ENCODE measurements at regions not wholly inside any gene's neighbourhood (a gene's known extent, or its start where the extent isn't known, plus 50 kb on each side); places are given as distances from the start of the nearest gene placed in this dataset.
"Not testable (repeated sequence)": the region's sequence is repeated elsewhere in the genome, so short reads cannot be mapped to it uniquely, and the experiment has no call there.

DNA sequence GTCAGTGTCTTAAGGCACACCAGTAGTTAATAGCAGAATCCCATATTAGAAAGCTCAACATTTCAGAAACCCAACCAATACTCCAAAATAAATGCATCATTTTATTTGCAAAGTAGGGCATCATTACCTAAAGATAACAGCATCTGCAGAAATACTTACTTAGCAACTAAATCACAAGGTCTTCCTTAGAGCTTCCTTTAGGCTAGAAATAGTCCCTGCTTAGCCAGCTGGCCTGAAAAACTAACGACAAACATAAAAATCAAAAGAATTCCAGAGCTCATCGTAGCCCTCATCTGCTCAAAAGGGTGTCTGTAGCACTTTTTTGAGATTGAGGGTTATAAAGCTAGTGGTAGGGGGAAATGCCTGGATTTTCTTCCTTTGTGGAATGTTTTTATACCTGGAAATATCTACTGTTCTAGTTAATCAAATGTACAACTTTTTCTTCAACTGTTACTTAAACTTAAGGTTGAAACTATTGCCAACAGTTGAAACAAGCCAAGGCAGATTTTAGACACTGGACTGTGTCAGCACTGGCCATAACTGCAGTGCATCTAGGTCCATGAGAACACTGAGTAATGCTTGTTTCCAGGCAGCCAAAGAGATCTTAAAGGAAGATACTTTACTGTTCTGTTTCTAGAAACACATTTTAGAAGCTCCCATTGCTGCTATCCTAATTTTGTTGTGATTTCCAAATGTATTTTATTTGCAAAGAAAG lies 129.4 kb upstream of the RASA1 start:
- DNase-seq (ENCODE audit: low read depth), result no peak

GRCh38 chr5:87139795-87140194 lies 127.9 kb upstream of the RASA1 start:
- no peak for DNase-seq (ENCODE audit: low read depth)

DNA sequence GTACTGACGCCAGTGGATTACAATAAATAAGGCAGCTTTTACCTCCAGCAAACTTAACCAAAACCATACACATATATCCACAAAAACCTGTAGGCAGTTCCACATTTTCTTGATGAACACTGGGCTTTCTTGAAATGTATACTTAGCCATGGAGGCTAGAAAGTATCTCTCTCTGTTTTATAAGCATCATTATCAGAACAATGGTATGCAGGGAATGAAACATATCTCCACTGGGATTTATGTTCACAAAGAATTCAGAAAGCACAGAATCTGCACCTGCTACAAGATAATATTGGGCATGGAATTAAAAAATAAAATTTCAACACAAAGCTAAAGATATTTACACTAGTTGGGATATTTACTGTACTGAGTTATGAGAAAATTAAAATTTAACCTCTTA lies 126.1 kb upstream of the RASA1 start:
- no peak for DNase-seq (ENCODE audit: low read depth)

DNA sequence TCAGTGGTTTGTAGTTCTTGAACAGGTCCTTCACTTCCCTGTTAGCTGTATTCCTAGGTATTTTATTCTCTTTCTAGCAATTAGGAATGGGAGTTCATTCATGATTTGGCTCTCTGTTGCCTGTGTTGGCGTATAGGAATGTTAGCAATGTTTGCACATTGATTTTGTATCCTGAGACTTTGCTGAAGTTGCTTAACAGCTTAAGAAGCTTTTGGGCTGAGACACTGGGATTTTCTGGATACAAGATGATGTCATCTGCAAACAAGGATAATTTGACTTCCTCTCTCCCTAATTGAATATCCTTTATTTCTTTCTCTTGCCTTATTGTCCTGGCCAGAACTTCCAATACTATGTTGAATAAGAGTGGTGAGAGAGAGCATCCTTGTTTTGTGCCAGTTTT lies 121.8 kb upstream of the RASA1 start:
- DNase-seq (ENCODE audit: low read depth), result not testable (repeated sequence)

- DNase-seq (ENCODE audit: low read depth), result no peak
Measured at GRCh38 chr5:87147441-87147840, 120.2 kb upstream of the RASA1 start.

DNA sequence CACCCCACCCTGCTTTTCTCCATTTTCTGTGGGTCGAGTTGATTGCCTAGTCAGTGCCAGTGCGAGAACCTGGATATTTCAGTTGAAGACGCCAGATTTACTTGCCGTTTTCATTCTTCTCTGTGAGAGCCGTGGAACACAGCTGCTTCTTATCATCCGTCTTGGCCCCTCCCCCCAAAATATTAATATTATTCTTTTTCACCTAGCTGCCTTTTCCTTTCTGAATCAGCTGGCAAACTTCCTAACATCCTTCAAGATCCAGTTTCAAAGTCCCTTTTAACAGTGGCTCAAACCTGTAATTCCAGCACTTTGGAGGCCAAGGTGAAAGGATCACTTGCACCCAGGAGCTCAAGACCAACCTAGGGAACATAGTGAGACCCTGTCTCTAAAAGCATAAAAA lies 117.1 kb upstream of the RASA1 start:
- DNase-seq (ENCODE audit: low read depth), result no peak

GRCh38 chr5:87151547-87151946 lies 116.1 kb upstream of the RASA1 start:
- no peak for DNase-seq (ENCODE audit: low read depth)

DNA sequence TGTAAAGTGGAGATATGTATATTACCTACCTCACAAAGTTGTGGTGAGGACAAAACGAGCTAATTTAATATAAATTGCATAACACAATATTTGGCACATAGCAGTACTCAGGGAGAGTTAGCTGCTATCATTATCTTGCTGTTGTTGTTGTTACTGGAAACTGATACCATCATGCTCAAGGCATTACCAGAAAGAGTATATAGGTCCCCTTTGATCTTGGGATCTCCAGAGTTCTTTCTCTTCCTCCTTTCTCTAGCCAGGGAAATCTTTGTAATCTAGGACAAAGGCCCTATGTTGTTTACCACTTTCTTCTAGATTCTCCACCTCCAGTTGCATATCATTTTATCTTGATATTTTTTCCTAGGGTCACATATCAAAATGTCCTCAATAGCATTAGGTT lies 114.8 kb upstream of the RASA1 start:
- DNase-seq (ENCODE audit: low read depth), result no peak

- DNase-seq (ENCODE audit: low read depth), result no peak
Measured at GRCh38 chr5:87154191-87154590, 113.5 kb upstream of the RASA1 start.

DNA sequence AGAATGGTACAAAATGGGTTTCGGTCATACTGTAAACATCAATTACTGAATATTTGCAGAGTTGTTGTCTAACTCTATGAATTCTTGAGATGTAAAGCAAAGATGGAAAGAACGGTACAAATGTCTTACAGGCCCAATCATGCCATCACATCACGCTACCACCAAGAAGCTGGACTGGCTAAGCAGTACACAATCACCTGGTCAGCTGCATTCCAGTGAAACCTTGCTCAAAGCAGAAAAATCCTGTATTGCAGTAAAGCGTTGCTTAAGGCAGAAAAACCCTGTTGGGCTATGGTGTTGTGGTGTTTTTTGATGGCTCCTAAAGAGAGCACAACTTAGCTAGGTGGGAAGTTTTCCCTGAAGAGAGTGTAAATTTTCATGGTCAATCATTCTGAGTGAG lies 112.6 kb upstream of the RASA1 start:
- no peak for DNase-seq (ENCODE audit: low read depth)

- no peak for DNase-seq (ENCODE audit: low read depth)
Measured at GRCh38 chr5:87156631-87157030, 111.1 kb upstream of the RASA1 start.

DNA sequence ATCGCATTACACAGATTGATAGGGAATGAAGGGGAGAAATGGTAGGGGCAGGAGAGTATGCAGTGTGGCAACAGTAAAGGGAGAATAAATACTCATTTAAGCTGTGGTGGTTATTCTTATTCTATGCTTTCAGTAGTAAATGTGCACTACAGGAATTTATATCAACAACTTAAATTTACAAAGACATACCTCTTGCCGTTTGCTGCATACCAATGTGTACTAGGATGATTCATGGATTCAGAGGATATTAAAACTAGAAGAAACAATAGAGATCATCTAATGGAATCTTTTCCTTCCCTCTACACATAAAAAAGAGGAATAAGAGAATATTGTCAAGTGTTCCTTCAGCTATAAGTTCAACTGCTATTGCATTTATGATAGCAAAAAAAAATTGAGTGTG lies 103.3 kb upstream of the RASA1 start:
- no peak for DNase-seq (ENCODE audit: low read depth)

- DNase-seq (ENCODE audit: low read depth), result no peak
Measured at GRCh38 chr5:87169300-87169991, 98.2 kb upstream of the RASA1 start.

GRCh38 chr5:87170799-87171198 lies 96.9 kb upstream of the RASA1 start:
- no peak for DNase-seq (ENCODE audit: low read depth)

DNA sequence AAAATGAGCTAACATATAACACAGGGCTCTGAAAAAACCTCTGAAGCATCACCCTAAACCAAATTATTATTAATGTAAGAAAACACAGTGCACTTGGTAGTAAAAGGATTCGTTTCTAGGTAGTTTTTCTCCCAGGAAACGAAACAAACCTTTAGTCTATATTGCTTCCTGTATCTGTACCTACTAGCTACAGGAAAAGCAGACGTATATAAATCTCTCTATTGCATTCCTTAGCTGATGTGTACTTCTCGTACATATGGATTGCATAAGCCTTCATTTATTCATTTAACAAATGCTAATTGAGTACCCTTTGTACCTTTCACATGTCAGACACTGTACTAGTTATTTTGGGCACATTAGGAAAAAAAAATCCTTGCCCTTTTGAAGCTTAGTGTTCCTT lies 85.0 kb upstream of the RASA1 start:
- DNase-seq (ENCODE audit: low read depth), result no peak

DNA sequence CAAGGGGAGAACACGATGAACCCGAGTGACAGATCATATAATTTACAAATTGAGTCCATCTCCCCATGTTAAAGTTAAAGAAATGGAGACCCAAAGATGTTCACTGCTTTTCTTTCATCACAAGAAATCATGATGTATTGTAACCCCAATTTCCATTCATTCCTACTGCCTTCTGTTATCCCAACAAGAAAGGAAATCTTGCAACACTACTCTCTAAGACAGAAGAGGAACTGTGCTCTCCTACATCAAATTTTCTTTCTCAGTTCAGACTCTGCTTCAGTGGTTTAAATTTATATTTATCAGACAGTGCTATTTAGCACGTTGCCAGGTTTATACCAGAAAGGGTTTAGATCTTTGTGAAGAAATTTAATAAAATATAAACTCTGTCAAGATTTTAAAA lies 83.8 kb upstream of the RASA1 start:
- DNase-seq (ENCODE audit: low read depth), result no peak

- no peak for DNase-seq (ENCODE audit: low read depth)
Measured at GRCh38 chr5:87184605-87185004, 83.1 kb upstream of the RASA1 start.

- DNase-seq (ENCODE audit: low read depth), result no peak
Measured at GRCh38 chr5:87185838-87186237, 81.8 kb upstream of the RASA1 start.

- DNase-seq (ENCODE audit: low read depth), result no peak
Measured at GRCh38 chr5:87188391-87188790, 79.3 kb upstream of the RASA1 start.

DNA sequence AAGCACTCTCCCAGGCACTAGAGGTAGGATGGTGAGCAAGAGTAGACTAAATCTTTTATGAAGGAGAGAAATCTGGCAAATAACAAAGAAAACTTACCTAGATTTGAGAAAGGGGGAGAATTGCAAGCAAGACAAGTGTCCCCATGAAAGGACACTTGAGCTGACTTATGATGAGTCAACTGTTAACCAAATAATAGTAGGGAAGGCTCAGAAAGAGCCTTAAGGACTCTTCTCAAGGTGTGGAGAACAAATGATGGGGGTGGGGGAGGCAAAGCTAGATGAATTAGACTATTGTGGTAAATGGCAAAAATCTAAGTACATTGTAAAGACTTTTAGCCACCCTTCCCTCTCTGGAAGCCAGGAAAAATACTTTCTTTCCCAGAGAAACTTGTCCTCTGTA lies 77.6 kb upstream of the RASA1 start:
- DNase-seq (ENCODE audit: low read depth), result no peak

DNA sequence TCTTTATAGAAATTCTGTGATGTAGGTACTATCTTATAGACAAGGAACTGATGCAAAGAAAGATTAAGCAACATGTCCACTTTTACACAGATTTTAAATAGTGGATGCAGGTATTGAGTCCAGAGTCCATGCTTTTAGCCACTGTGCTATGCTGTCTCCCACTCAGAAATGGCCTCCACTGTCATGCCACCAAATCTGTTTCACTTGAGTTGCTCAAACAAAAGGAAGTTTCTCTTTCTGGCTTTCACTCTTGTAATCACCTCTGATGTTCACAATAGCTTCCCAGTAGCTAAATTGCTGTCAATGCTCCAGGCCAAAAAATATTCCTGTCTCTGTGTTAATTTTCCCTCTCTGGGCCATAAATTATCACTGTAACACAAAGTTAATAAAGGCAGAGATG lies 77.0 kb upstream of the RASA1 start:
- DNase-seq (ENCODE audit: low read depth), result no peak

DNA sequence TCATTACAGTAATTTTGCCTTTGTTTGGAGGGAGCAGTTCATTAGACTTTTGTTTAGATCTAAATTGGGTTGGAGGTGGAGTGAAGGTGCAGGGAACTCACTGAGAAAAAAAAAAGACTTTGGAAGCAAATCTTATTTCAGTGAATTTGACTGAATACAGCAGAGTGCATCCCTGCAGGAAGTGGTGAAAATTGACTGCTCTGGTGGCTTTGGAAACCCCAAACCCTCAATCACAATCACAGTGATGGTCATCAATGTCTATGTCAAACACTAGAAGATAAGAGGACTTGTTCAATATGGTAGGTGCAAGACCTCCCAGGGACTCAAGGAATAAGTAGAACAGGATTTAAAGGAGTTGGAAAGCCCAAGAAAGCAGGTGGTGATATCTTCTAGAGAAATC lies 76.0 kb upstream of the RASA1 start:
- DNase-seq (ENCODE audit: low read depth), result no peak

DNA sequence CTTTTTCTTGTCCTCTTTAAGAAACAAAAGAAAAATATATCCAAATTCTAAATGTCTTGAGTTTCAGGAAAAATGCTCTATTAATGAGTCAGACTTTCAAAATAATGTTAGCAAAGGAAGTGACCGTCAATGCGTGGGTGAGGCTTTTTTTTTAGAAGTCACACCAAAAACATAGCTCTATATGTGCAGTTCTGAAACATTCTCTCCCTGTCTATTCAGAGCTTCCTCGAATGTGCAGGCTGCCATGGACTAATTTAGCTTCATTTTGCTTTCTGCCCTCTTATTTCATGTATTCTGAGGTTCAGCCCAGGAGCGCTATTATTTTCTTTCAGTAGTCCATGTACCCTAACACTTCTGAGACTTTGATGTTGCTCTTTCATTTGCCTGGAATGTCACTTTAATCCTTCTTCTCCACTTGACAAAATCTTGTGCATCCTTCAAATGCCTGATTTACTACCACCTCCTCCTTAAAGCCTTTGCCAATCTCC lies 72.5 kb upstream of the RASA1 start:
- DNase-seq (ENCODE audit: low read depth), result no peak

- DNase-seq (ENCODE audit: low read depth), result no peak
Measured at GRCh38 chr5:87195616-87196015, 72.1 kb upstream of the RASA1 start.

Data from CMK (cell line).